HEK293 (cell line): ENCODE measurements at regions not wholly inside any gene's neighbourhood (a gene's known extent, or its start where the extent isn't known, plus 50 kb on each side); places are given as distances from the start of the nearest gene placed in this dataset.

Experiments used
- CTCF ChIA-PET: fragments of 350-600 bp; formaldehyde crosslinking; extraction: SDS; loops from one replicate; lab custom pipeline; 2021; ENCODE audit warnings: antibody characterized with exemption; lab: Yijun Ruan, JAX
- POLR2A ChIA-PET: fragments of 300-600 bp; formaldehyde crosslinking; extraction: SDS; loops from one replicate; lab custom pipeline; 2020; ENCODE audit warnings: antibody characterized with exemption, inconsistent platforms; lab: Yijun Ruan, JAX
- H3K27ac ChIP-seq: fragments of 200-500 bp; sonication (Bioruptor generic); 2 replicates; pipeline ENCODE4 v1.5.1; 2014; ENCODE audit warnings: low read depth, low read length, control low read depth, inconsistent platforms; ENCODE audit errors: extremely low read depth
- H3K36me3 ChIP-seq, 2 experiments: fragments of 200-500 bp in 1 of 2; sonication (Bioruptor generic) in 1 of 2; 1 replicate in 1 of 2; 2 replicates in 1 of 2; pipeline ENCODE4 v1.5.1; 2014 to 2017; ENCODE audit warnings: inconsistent platforms in 2 of 2, low read length in 2 of 2; ENCODE audit not compliant: control insufficient read depth in 2 of 2, insufficient read depth in 1 of 2
- H3K4me1 ChIP-seq: fragments of 200-500 bp; sonication (Bioruptor generic); 2 replicates; pipeline ENCODE4 v1.5.1; 2014; ENCODE audit warnings: mild to moderate bottlenecking, low read length, inconsistent platforms; ENCODE audit not compliant: control insufficient read depth, insufficient read depth
- H3K4me3 ChIP-seq: 2 replicates; pipeline ENCODE4 v1.5.1; 2011; ENCODE audit warnings: low read depth, mild to moderate bottlenecking, control low read depth, low read length, moderate library complexity
- H3K9me3 ChIP-seq: fragments of 200-500 bp; sonication (Bioruptor generic); 2 replicates; pipeline ENCODE4 v1.5.1; 2014; ENCODE audit warnings: low read depth, low read length, inconsistent platforms; ENCODE audit not compliant: control insufficient read depth, insufficient read depth
- BCL6B ChIP-seq: fragments of 450-650 bp; formaldehyde crosslinking; IDR thresholded peaks from 2 replicates; pipeline ENCODE4 v1.5.1; 2017; ENCODE audit warnings: missing biosample characterization, missing genetic modification characterization
- IKZF3 ChIP-seq: fragments of 450-650 bp; IDR thresholded peaks from 2 replicates; pipeline ENCODE4 v1.5.0; 2018; ENCODE audit warnings: missing biosample characterization, mild to moderate bottlenecking, missing genetic modification characterization, moderate library complexity
- KLF8 ChIP-seq: fragments of 450-650 bp; formaldehyde crosslinking; IDR thresholded peaks from 2 replicates; pipeline ENCODE4 v1.5.1; 2016; ENCODE audit warnings: missing biosample characterization, missing genetic modification characterization
- MEIS1 ChIP-seq: sonication (generic); formaldehyde crosslinking; IDR thresholded peaks from 2 replicates; pipeline ENCODE4 v1.8.1; 2022; ENCODE audit warnings: missing genetic modification reagents, mild to moderate bottlenecking, borderline replicate concordance
- MZF1 ChIP-seq: fragments of 450-650 bp; formaldehyde crosslinking; IDR thresholded peaks from 2 replicates; pipeline ENCODE4 v1.5.1; 2017; ENCODE audit warnings: missing biosample characterization, missing genetic modification characterization, borderline replicate concordance
- RBAK ChIP-seq: fragments of 450-650 bp; formaldehyde crosslinking; IDR thresholded peaks from 2 replicates; pipeline ENCODE4 v1.5.1; 2016; ENCODE audit warnings: missing biosample characterization, missing genetic modification characterization
- TRIM28 ChIP-seq: IDR thresholded peaks from 2 replicates; pipeline ENCODE4 v1.6.1; 2011; ENCODE audit warnings: low read length, control low read depth, borderline replicate concordance
- ZBTB44 ChIP-seq: fragments of 450-650 bp; IDR thresholded peaks from 2 replicates; pipeline ENCODE4 v1.5.1; 2018; ENCODE audit warnings: missing biosample characterization, mild to moderate bottlenecking, missing genetic modification characterization
- ZBTB8A ChIP-seq: fragments of 450-650 bp; formaldehyde crosslinking; IDR thresholded peaks from 2 replicates; pipeline ENCODE4 v1.5.1; 2016; ENCODE audit warnings: missing biosample characterization, missing genetic modification characterization
- ZNF148 ChIP-seq: fragments of 450-650 bp; formaldehyde crosslinking; IDR thresholded peaks from 2 replicates; pipeline ENCODE4 v1.5.0; 2017; ENCODE audit warnings: missing biosample characterization, missing genetic modification characterization, borderline replicate concordance
- ZNF175 ChIP-seq: fragments of 450-650 bp; formaldehyde crosslinking; IDR thresholded peaks from 2 replicates; pipeline ENCODE4 v1.5.1; 2016; ENCODE audit warnings: missing biosample characterization, missing genetic modification characterization
- ZNF561 ChIP-seq: fragments of 450-650 bp; IDR thresholded peaks from 2 replicates; pipeline ENCODE4 v1.5.1; 2018; ENCODE audit warnings: missing biosample characterization, missing genetic modification characterization, borderline replicate concordance
- ZNF610 ChIP-seq: fragments of 450-650 bp; formaldehyde crosslinking; IDR thresholded peaks from 2 replicates; pipeline ENCODE4 v1.5.1; 2016; ENCODE audit warnings: missing biosample characterization, missing genetic modification characterization, borderline replicate concordance
- ZNF707 ChIP-seq: fragments of 450-650 bp; formaldehyde crosslinking; IDR thresholded peaks from 2 replicates; pipeline ENCODE4 v1.5.1; 2016; ENCODE audit warnings: missing biosample characterization, missing genetic modification characterization
- ZNF791 ChIP-seq: fragments of 450-650 bp; formaldehyde crosslinking; IDR thresholded peaks from 2 replicates; pipeline ENCODE4 v1.5.1; 2016; ENCODE audit warnings: missing biosample characterization, missing genetic modification characterization
- ZNF837 ChIP-seq: fragments of 450-650 bp; formaldehyde crosslinking; IDR thresholded peaks from 2 replicates; pipeline ENCODE4 v1.5.1; 2016; ENCODE audit warnings: missing biosample characterization, missing genetic modification characterization
- TF ChIP-seq, protein P1 (sequence below): fragments of 450-650 bp; formaldehyde crosslinking; IDR thresholded peaks from 2 replicates; pipeline ENCODE4 v1.5.1; 2016; ENCODE audit warnings: missing biosample characterization, missing genetic modification characterization

GRCh38 chr6:47908271-47908670 is 126.4 kb downstream of the OPN5 start:
- TF ChIP-seq ZNF175 (tag by site-specific recombination) (no peak), ZNF561 (tag by site-specific recombination) (no peak), ZNF837 (tag by site-specific recombination) (no peak), TRIM28 (no peak), RBAK (no peak)
- H3K9me3 ChIP-seq: no peaks in the 10 kb centered on the region
- CTCF ChIA-PET: interaction anchor here (0.6 kb wide), 1 partner anchor 1591 kb away, joined by 4 read pairs; no protein-coding TSS in a partner anchor
- POLR2A ChIA-PET: no interaction called here
- no peak overlapping the region for H3K27ac ChIP-seq
- no peaks in the 10 kb centered on the region for H3K4me1 ChIP-seq
- no peak overlapping the region for H3K4me3 ChIP-seq
- no peaks in the 10 kb centered on the region for H3K36me3 ChIP-seq

GRCh38 chr6:47905717-47906116 is 123.9 kb downstream of the OPN5 start:
- Histone ChIP-seq H3K27ac (no peak overlapping the region), H3K36me3 (no peaks in the 10 kb centered on the region), H3K9me3 (no peaks in the 10 kb centered on the region), H3K4me1 (no peaks in the 10 kb centered on the region), H3K4me3 (no peak overlapping the region)
- ChIA-PET POLR2A (no interaction called here), CTCF (no interaction called here)
- no peak for TF ChIP-seq MEIS1 (CRISPR knock-in tag)
- no peak for TF ChIP-seq ZBTB44
- no peak for TF ChIP-seq ZNF610 (tag by site-specific recombination)
- no peak for TF ChIP-seq ZNF791 (tag by site-specific recombination)
- no peak for TF ChIP-seq BCL6B
- no peak for TF ChIP-seq KLF8 (tag by site-specific recombination)
- TF ChIP-seq IKZF3: no peak
- no peak for TF ChIP-seq ZNF148
- TF ChIP-seq ZBTB8A (tag by site-specific recombination): no peak
- TF ChIP-seq MZF1 (tag by site-specific recombination): no peak
- TF ChIP-seq, protein P1, sequence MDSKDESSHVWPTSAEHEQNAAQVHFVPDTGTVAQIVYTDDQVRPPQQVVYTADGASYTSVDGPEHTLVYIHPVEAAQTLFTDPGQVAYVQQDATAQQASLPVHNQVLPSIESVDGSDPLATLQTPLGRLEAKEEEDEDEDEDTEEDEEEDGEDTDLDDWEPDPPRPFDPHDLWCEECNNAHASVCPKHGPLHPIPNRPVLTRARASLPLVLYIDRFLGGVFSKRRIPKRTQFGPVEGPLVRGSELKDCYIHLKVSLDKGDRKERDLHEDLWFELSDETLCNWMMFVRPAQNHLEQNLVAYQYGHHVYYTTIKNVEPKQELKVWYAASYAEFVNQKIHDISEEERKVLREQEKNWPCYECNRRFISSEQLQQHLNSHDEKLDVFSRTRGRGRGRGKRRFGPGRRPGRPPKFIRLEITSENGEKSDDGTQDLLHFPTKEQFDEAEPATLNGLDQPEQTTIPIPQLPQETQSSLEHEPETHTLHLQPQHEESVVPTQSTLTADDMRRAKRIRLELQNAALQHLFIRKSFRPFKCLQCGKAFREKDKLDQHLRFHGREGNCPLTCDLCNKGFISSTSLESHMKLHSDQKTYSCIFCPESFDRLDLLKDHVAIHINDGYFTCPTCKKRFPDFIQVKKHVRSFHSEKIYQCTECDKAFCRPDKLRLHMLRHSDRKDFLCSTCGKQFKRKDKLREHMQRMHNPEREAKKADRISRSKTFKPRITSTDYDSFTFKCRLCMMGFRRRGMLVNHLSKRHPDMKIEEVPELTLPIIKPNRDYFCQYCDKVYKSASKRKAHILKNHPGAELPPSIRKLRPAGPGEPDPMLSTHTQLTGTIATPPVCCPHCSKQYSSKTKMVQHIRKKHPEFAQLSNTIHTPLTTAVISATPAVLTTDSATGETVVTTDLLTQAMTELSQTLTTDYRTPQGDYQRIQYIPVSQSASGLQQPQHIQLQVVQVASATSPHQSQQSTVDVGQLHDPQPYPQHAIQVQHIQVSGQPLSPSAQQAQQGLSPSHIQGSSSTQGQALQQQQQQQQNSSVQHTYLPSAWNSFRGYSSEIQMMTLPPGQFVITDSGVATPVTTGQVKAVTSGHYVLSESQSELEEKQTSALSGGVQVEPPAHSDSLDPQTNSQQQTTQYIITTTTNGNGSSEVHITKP (tag by site-specific recombination): no peak
- TF ChIP-seq ZNF707 (tag by site-specific recombination): no peak
